Skin of body (tissue), 1 donor: ENCODE measurements at regions not wholly inside any gene's neighbourhood (a gene's known extent, or its start where the extent isn't known, plus 50 kb on each side); places are given as distances from the start of the nearest gene placed in this dataset.

Experiments
- DNase-seq: peaks from one replicate; lab custom pipeline; 2025; lab: John Stamatoyannopoulos, UW

GRCh38 chr9:111985315-111985714 lies 88.7 kb downstream of the UGCG start:
- DNase-seq = no peak

DNA sequence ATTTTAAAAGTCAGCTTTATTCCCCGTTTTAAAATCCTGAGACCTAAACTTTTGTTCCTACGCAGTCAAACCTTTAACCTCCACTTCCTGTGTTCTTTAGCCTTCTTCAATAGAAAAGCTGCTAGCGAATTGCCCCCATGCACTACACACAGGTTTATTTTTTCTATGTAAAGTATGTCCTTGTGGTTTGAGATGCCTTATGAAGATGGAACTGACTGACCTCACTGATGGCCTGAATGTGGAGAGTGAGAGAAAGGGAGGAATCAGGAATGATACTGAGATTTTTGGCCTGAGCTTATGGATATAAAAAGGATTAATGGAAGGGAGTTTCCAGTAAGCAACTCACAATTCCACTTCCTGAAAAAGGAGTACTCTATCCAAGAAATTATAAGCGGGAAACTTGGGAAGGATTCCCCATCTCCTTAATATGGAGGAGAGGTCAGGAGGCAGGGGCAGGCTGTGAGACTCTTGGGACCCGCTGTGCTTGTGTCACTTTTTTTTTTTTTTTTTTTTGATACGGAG lies 89.5 kb downstream of the UGCG start:
- DNase-seq = peak; percentile 26
